ENCODE measurements at regions not wholly inside any gene's neighbourhood (a gene's known extent, or its start where the extent isn't known, plus 50 kb on each side); places are given as distances from the start of the nearest gene placed in this dataset.

DNA sequence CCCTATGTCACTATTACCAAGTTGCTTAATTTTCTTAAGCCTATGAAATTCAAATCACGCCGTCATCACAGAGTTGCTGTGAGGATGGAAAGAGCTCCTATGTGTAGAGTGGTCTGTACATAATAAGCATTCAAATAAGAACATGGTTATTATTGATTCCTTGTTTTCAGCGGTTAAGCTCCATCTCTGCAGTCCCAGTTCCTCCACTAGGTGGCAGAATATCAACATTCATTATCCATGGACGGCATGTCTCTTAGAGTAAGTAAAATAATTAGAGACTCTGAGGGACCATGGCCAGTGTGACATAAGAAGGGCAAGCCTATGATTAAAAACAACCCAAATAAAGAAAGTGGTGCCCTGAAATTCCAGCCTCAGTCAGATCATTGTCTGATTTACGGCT, 132.5 kb upstream of the NHS start:
- Histone ChIP-seq H3K36me3 (ENCODE audit: insufficient read depth) (no peaks in the 10 kb centered on the region), H3K27me3 (ENCODE audit: insufficient read depth, low read depth) (no peaks in the 10 kb centered on the region), H2AFZ (ENCODE audit: low read depth) (no peak overlapping the region), H3K9ac (no peak overlapping the region), H3K27ac (no peak overlapping the region), H3K4me2 (no peak overlapping the region), H3K4me3 (IDR thresholded peaks at IDR 0.05; ENCODE audit: insufficient read depth, low read depth, low read length) (no peak overlapping the region), H3K4me1 (ENCODE audit: low read depth, poor library complexity, severe bottlenecking) (no peaks in the 10 kb centered on the region), H3K79me2 (ENCODE audit: insufficient read depth, low read depth) (no peaks in the 10 kb centered on the region), H4K20me1 (ENCODE audit: insufficient read depth) (no peaks in the 10 kb centered on the region)
- TF ChIP-seq, protein P1, sequence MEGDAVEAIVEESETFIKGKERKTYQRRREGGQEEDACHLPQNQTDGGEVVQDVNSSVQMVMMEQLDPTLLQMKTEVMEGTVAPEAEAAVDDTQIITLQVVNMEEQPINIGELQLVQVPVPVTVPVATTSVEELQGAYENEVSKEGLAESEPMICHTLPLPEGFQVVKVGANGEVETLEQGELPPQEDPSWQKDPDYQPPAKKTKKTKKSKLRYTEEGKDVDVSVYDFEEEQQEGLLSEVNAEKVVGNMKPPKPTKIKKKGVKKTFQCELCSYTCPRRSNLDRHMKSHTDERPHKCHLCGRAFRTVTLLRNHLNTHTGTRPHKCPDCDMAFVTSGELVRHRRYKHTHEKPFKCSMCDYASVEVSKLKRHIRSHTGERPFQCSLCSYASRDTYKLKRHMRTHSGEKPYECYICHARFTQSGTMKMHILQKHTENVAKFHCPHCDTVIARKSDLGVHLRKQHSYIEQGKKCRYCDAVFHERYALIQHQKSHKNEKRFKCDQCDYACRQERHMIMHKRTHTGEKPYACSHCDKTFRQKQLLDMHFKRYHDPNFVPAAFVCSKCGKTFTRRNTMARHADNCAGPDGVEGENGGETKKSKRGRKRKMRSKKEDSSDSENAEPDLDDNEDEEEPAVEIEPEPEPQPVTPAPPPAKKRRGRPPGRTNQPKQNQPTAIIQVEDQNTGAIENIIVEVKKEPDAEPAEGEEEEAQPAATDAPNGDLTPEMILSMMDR (conservative IDR thresholded peaks at IDR 0.05; ENCODE audit: low read depth, low read length), result peak; percentile 83

DNA sequence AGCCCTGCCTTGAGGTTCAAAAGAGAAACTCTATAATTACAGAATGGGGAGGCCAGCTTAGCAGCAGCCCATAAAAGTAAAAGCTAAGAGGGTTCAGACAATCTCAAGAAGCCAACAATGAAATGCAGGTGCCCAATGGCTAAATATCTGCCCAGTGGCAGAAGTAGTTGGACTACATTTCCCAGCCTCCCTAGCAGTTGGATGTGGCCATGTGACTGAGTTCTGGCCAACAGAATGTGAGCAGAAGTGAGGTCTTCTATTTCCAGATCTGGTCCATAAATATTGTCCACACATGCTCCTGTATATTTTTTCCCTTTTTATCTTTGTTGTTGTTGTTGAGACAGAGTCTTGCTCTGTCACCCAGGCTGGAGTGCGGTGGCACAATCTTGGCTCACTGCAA, 127.9 kb upstream of the NHS start:
- Histone ChIP-seq H3K9ac (no peak overlapping the region), H4K20me1 (ENCODE audit: insufficient read depth) (no peaks in the 10 kb centered on the region), H3K4me1 (ENCODE audit: low read depth, poor library complexity, severe bottlenecking) (no peaks in the 10 kb centered on the region), H3K27ac (no peak overlapping the region), H3K36me3 (ENCODE audit: insufficient read depth) (no peaks in the 10 kb centered on the region), H3K4me2 (no peak overlapping the region), H3K27me3 (ENCODE audit: insufficient read depth, low read depth) (no peaks in the 10 kb centered on the region), H3K4me3 (IDR thresholded peaks at IDR 0.05; ENCODE audit: insufficient read depth, low read depth, low read length) (no peak overlapping the region), H2AFZ (ENCODE audit: low read depth) (no peak overlapping the region), H3K79me2 (ENCODE audit: insufficient read depth, low read depth) (no peaks in the 10 kb centered on the region)
- TF ChIP-seq, protein P1 (conservative IDR thresholded peaks at IDR 0.05; ENCODE audit: low read depth, low read length), result no peak

DNA sequence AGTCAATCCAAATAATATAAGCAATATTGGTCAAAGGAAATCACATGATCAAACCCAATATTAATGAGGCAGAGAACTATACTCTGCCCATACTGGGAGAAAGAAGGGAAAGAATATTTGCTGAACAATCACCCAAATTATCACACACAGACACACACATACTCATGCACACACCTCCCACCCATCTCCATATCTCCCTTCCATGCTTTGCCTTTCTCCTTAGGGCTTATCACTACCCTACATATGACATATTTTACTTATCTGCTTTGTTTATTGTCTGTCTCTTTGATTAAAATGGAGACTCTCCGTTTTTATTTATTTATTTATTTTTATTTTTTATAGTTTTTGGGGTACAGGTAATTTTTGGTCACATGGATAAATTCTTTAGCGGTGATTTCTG, 112.9 kb upstream of the NHS start:
- no peak overlapping the region for H3K4me3 ChIP-seq (IDR thresholded peaks at IDR 0.05; ENCODE audit: insufficient read depth, low read depth, low read length)
- no peaks in the 10 kb centered on the region for H3K79me2 ChIP-seq (ENCODE audit: insufficient read depth, low read depth)
- peaks cover 6% of the 10 kb centered on the region for H3K4me1 ChIP-seq (ENCODE audit: low read depth, poor library complexity, severe bottlenecking)
- H2AFZ ChIP-seq (ENCODE audit: low read depth), result no peak overlapping the region
- no peaks in the 10 kb centered on the region for H4K20me1 ChIP-seq (ENCODE audit: insufficient read depth)
- H3K9ac ChIP-seq, result no peak overlapping the region
- no peaks in the 10 kb centered on the region for H3K36me3 ChIP-seq (ENCODE audit: insufficient read depth)
- no peaks in the 10 kb centered on the region for H3K27me3 ChIP-seq (ENCODE audit: insufficient read depth, low read depth)
- no peak overlapping the region for H3K27ac ChIP-seq
- TF ChIP-seq, protein P1 (conservative IDR thresholded peaks at IDR 0.05; ENCODE audit: low read depth, low read length), result no peak
- no peak overlapping the region for H3K4me2 ChIP-seq

DNA sequence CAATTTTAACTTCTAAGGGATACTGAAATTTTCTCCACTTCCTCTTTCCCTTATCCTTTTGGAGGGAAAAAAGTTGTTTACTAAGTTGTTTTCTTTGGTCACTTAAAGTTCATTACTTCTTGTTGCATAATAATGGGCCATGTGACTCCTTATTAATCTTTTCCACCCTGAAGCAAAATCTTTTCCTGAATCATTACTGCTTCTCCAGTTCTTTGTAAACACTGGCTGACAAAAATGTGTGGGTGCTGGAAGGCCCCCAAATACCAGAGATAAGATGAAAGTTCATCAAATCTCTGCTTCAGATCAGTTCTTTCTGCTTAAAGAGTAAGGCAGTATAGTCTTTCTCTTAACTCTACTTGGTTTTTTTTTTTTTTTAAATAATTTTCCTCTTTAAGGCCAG, 108.9 kb upstream of the NHS start:
- TF ChIP-seq, protein P1 (conservative IDR thresholded peaks at IDR 0.05; ENCODE audit: low read depth, low read length), result no peak
- Histone ChIP-seq H2AFZ (ENCODE audit: low read depth) (no peak overlapping the region), H3K4me1 (ENCODE audit: low read depth, poor library complexity, severe bottlenecking) (no peaks in the 10 kb centered on the region), H3K27me3 (ENCODE audit: insufficient read depth, low read depth) (no peaks in the 10 kb centered on the region), H3K9ac (no peak overlapping the region), H3K79me2 (ENCODE audit: insufficient read depth, low read depth) (no peaks in the 10 kb centered on the region), H4K20me1 (ENCODE audit: insufficient read depth) (no peaks in the 10 kb centered on the region), H3K27ac (no peak overlapping the region), H3K36me3 (ENCODE audit: insufficient read depth) (no peaks in the 10 kb centered on the region), H3K4me2 (no peak overlapping the region), H3K4me3 (IDR thresholded peaks at IDR 0.05; ENCODE audit: insufficient read depth, low read depth, low read length) (no peak overlapping the region)

DNA sequence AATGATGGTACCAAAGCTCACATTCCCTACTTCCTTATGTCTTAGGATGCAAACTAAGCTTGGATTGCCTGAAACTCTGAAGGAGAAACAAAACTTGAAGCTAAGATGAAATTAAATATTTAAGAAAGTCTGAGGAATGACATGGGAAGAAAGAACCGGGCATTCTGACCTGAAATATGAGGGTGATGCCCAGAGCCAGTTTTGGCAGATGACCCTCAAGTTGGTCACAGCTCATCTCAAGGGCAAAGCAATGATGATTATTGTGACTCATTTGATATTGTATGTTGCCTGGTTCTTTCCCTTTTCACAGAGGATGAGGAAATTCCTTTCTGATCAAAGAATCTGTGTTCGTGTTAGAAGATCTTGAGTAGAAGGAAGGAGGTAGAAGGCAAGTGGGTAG, 96.0 kb upstream of the NHS start:
- no peak overlapping the region for H3K27ac ChIP-seq
- no peak overlapping the region for H2AFZ ChIP-seq (ENCODE audit: low read depth)
- no peak overlapping the region for H3K9ac ChIP-seq
- no peaks in the 10 kb centered on the region for H4K20me1 ChIP-seq (ENCODE audit: insufficient read depth)
- no peaks in the 10 kb centered on the region for H3K79me2 ChIP-seq (ENCODE audit: insufficient read depth, low read depth)
- H3K4me1 ChIP-seq (ENCODE audit: low read depth, poor library complexity, severe bottlenecking), result no peaks in the 10 kb centered on the region
- H3K27me3 ChIP-seq (ENCODE audit: insufficient read depth, low read depth), result no peaks in the 10 kb centered on the region
- no peak overlapping the region for H3K4me3 ChIP-seq (IDR thresholded peaks at IDR 0.05; ENCODE audit: insufficient read depth, low read depth, low read length)
- H3K4me2 ChIP-seq, result no peak overlapping the region
- no peaks in the 10 kb centered on the region for H3K36me3 ChIP-seq (ENCODE audit: insufficient read depth)
- TF ChIP-seq, protein P1 (conservative IDR thresholded peaks at IDR 0.05; ENCODE audit: low read depth, low read length), result no peak

Measured in KMS-11 (cell line).